B cell (primary cell): ENCODE measurements at regions not wholly inside any gene's neighbourhood (a gene's known extent, or its start where the extent isn't known, plus 50 kb on each side); places are given as distances from the start of the nearest gene placed in this dataset.

Experiments used
- ATAC-seq: fragments of 200-7000 bp; cut with Tn5 transposase; one replicate; pipeline ENCODE4 v1.10.0; 2021; ENCODE audit warnings: low read depth, mild to moderate bottlenecking, moderate number of reproducible peaks, moderate library complexity
- CTCF ChIA-PET: fragments of 350-600 bp; sonication (Branson Sonifier 250); formaldehyde crosslinking; loops from one replicate; lab custom pipeline; 2021; ENCODE audit warnings: antibody characterized with exemption, inconsistent platforms; lab: Charles Lee
- POLR2A ChIA-PET: fragments of 350-600 bp; sonication (Branson Sonifier 250); formaldehyde crosslinking; loops from one replicate; lab custom pipeline; 2021; ENCODE audit warnings: antibody characterized with exemption; lab: Charles Lee
- DNase-seq: peaks from one replicate; pipeline ENCODE4 v3.0.0; 2013
- H2AFZ ChIP-seq: 2 replicates; pipeline ENCODE4 v1.6.1; 2012; ENCODE audit warnings: mild to moderate bottlenecking, low read depth, low read length; ENCODE audit not compliant: insufficient read depth, poor library complexity, severe bottlenecking
- H3K27ac ChIP-seq, 2 donors: 1 replicate in 1 of 2; 2 replicates in 1 of 2; pipeline ENCODE4 v1.5.1; 2012 to 2013; ENCODE audit warnings: low read length in 2 of 2, mild to moderate bottlenecking in 2 of 2, moderate library complexity in 1 of 2
- H3K27me3 ChIP-seq, 4 experiments: fragments of 200-600 bp in 1 of 4; sonication (generic) in 1 of 4; replicated peaks in 1 of 4; 1 replicate in 2 of 4; 2 replicates in 2 of 4; pipeline versions ENCODE4 v1.6.1 to v1.7.0; 2013 to 2016; ENCODE audit warnings: low read length in 3 of 4, mild to moderate bottlenecking in 2 of 4, mixed read lengths in 1 of 4, moderate library complexity in 1 of 4; ENCODE audit not compliant: insufficient read depth in 4 of 4, control insufficient read depth in 3 of 4; ENCODE audit errors: control extremely low read depth in 1 of 4
- H3K36me3 ChIP-seq, 2 experiments: replicated peaks in 1 of 2; 1 replicate in 1 of 2; 2 replicates in 1 of 2; pipeline versions ENCODE4 v1.6.1 to v1.7.1; 2013; ENCODE audit warnings: low read length in 1 of 2; ENCODE audit not compliant: insufficient read depth in 2 of 2, control insufficient read depth in 1 of 2; ENCODE audit errors: control extremely low read depth in 1 of 2, extremely low read depth in 1 of 2
- H3K4me1 ChIP-seq, 2 donors: fragments of 200-600 bp in 1 of 2; sonication (generic) in 1 of 2; 1 replicate in 1 of 2; 2 replicates in 1 of 2; pipeline versions ENCODE4 v1.5.1 to v1.6.1; 2013 to 2017; ENCODE audit warnings: low read length in 2 of 2; ENCODE audit not compliant: control insufficient read depth in 2 of 2, insufficient read depth in 2 of 2
- H3K4me2 ChIP-seq: replicated peaks from 2 replicates; pipeline ENCODE3; 2012; ENCODE audit warnings: mild to moderate bottlenecking, low read depth, low read length; ENCODE audit not compliant: poor library complexity, severe bottlenecking
- H3K4me3 ChIP-seq, 5 experiments: fragments of 200-600 bp in 1 of 5; sonication (generic) in 1 of 5; 1 replicate in 3 of 5; 2 replicates in 2 of 5; pipeline versions ENCODE4 v1.5.1 to v1.7.0; 2011 to 2016; ENCODE audit warnings: low read length in 4 of 5, mild to moderate bottlenecking in 4 of 5, low read depth in 2 of 5, control low read depth in 1 of 5, moderate library complexity in 1 of 5; ENCODE audit not compliant: insufficient read depth in 1 of 5; ENCODE audit errors: control extremely low read depth in 1 of 5, extremely low read depth in 1 of 5
- H3K79me2 ChIP-seq: fragments of 200-600 bp; sonication (generic); one replicate; pipeline ENCODE4 v1.6.0; 2016; ENCODE audit warnings: low read length; ENCODE audit not compliant: control insufficient read depth, insufficient read depth
- H3K9ac ChIP-seq: fragments of 200-600 bp; sonication (generic); 2 replicates; pipeline ENCODE4 v1.6.1; 2017; ENCODE audit warnings: mild to moderate bottlenecking, low read length, moderate library complexity
- H3K9me3 ChIP-seq, 3 donors: one replicate each; pipeline versions ENCODE4 v1.6.1 to v1.7.1; 2013; ENCODE audit warnings: low read length in 2 of 3; ENCODE audit not compliant: control insufficient read depth in 2 of 3, insufficient read depth in 1 of 3; ENCODE audit errors: control extremely low read depth in 1 of 3
- H4K20me1 ChIP-seq: 2 replicates; pipeline ENCODE4 v1.6.0; 2012; ENCODE audit warnings: mild to moderate bottlenecking, low read length; ENCODE audit not compliant: insufficient read depth, control insufficient read depth, poor library complexity, severe bottlenecking
- H3K27ac Mint-ChIP-seq: one replicate; pipeline ENCODE4 v1.8.0; 2021; ENCODE audit warnings: mixed read lengths
- H3K27me3 Mint-ChIP-seq: one replicate; pipeline ENCODE4 v1.8.0; 2021; ENCODE audit warnings: mixed read lengths
- H3K4me1 Mint-ChIP-seq: one replicate; pipeline ENCODE4 v1.8.0; 2021; ENCODE audit warnings: mixed read lengths
- H3K4me3 Mint-ChIP-seq: one replicate; pipeline ENCODE4 v1.8.0; 2021; ENCODE audit warnings: mixed read lengths
- H3K9me3 Mint-ChIP-seq: one replicate; pipeline ENCODE4 v1.8.0; 2022; ENCODE audit warnings: mixed read lengths; ENCODE audit not compliant: insufficient read depth
- EZH2 ChIP-seq: IDR thresholded peaks from 2 replicates; pipeline ENCODE4 v1.6.1; 2012; ENCODE audit warnings: borderline replicate concordance, low read depth, mild to moderate bottlenecking, moderate library complexity, low read length; ENCODE audit not compliant: insufficient read depth, poor library complexity, severe bottlenecking
- WGBS: methylation state at CpG from one replicate; pipeline ENCODE4 v1.1.5; 2013; ENCODE audit warnings: missing lambda C conversion rate; ENCODE audit not compliant: insufficient coverage; 5-methylcytosine and 5-hydroxymethylcytosine counted together
- intact Hi-C: fragments of 100-400 bp; cut with micrococcal nuclease; formaldehyde crosslinking; loops from one replicate; pipeline ENCODE4 v1.10.0; 2022
- TF ChIP-seq, protein P1 (sequence below): fragments of 200-600 bp; IDR thresholded peaks from one replicate; pipeline ENCODE4 v1.8.0; 2022; ENCODE audit warnings: antibody characterized with exemption, mild to moderate bottlenecking

DNA sequence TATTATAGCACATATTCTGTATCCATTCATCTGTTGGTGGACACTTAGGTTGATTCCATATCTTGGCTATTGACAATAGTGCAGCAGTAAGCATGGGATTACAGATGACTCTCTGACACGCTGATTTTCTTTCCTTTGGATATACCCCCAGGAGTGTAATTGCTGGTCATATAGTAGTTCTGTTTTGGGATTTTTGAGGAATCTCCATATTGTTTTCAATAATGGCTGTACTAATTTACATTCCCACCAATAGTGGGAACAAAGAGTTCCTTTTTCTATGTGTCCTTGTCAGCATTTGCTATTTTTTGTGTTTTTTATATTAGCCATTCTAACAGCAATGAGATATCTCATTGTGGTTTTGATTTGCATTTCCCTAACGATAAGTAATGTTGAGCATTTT, 309.0 kb upstream of the JARID2 start:
- H3K4me1 ChIP-seq = no peaks in the 10 kb centered on the region
- no peak overlapping the region for H2AFZ ChIP-seq
- DNase-seq (no peak), ATAC-seq (no peak)
- no peak overlapping the region for H3K9ac ChIP-seq
- CTCF ChIA-PET = interaction anchor here (1.0 to 1.1 kb wide), 2 partner anchors 11 to 25 kb away, joined by 3 to 4 read pairs; no protein-coding TSS in a partner anchor
- no peaks in the 10 kb centered on the region for H3K79me2 ChIP-seq
- TF ChIP-seq, protein P1, sequence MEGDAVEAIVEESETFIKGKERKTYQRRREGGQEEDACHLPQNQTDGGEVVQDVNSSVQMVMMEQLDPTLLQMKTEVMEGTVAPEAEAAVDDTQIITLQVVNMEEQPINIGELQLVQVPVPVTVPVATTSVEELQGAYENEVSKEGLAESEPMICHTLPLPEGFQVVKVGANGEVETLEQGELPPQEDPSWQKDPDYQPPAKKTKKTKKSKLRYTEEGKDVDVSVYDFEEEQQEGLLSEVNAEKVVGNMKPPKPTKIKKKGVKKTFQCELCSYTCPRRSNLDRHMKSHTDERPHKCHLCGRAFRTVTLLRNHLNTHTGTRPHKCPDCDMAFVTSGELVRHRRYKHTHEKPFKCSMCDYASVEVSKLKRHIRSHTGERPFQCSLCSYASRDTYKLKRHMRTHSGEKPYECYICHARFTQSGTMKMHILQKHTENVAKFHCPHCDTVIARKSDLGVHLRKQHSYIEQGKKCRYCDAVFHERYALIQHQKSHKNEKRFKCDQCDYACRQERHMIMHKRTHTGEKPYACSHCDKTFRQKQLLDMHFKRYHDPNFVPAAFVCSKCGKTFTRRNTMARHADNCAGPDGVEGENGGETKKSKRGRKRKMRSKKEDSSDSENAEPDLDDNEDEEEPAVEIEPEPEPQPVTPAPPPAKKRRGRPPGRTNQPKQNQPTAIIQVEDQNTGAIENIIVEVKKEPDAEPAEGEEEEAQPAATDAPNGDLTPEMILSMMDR = no peak
- no peak for TF ChIP-seq EZH2
- no peaks in the 10 kb centered on the region for H4K20me1 ChIP-seq
- POLR2A ChIA-PET = no interaction called here
- no peak overlapping the region for H3K27ac ChIP-seq
- Mint-ChIP-seq H3K27me3 (no peaks in the 10 kb centered on the region), H3K27ac (no peak overlapping the region), H3K9me3 (no peaks in the 10 kb centered on the region), H3K4me3 (no peak overlapping the region), H3K4me1 (no peaks in the 10 kb centered on the region)
- WGBS = no CpG with 5 or more reads among the region's 2 CpGs
- H3K4me2 ChIP-seq = no peak overlapping the region
- H3K36me3 ChIP-seq = no peaks in the 10 kb centered on the region
- H3K9me3 ChIP-seq = no peaks in the 10 kb centered on the region
- intact Hi-C loops = no loop called here
- H3K27me3 ChIP-seq = no peaks in the 10 kb centered on the region
- H3K4me3 ChIP-seq = no peak overlapping the region

GRCh38 chr6:14943116-14943515, 302.8 kb upstream of the JARID2 start:
- no peak for DNase-seq
- H3K9me3 Mint-ChIP-seq = no peaks in the 10 kb centered on the region
- ChIA-PET POLR2A (no interaction called here), CTCF (no interaction called here)
- H3K4me1 Mint-ChIP-seq = peaks cover 15% of the 10 kb centered on the region
- Histone ChIP-seq H3K36me3 (no peaks in the 10 kb centered on the region), H3K4me3 (no peak overlapping the region), H3K4me1 (peaks cover 6 to 7% of the 10 kb centered on the region in 2 donors), H4K20me1 (no peaks in the 10 kb centered on the region), H3K27ac (no peak overlapping the region), H3K9me3 (peaks cover 0 to 5% (median 0%) of the 10 kb centered on the region in 3 donors), H3K9ac (no peak overlapping the region), H2AFZ (no peak overlapping the region), H3K27me3 (no peaks in the 10 kb centered on the region), H3K4me2 (no peak overlapping the region), H3K79me2 (no peaks in the 10 kb centered on the region)
- ATAC-seq = no peak
- WGBS = no CpG with 5 or more reads among the region's 3 CpGs
- TF ChIP-seq EZH2 = no peak
- TF ChIP-seq, protein P1 = no peak
- no peak overlapping the region for H3K27ac Mint-ChIP-seq
- intact Hi-C loops = no loop called here
- H3K27me3 Mint-ChIP-seq = peaks cover 4% of the 10 kb centered on the region
- H3K4me3 Mint-ChIP-seq = no peak overlapping the region
